Hypothalamus (tissue), 51 donors: ENCODE measurements at regions not wholly inside any gene's neighbourhood (a gene's known extent, or its start where the extent isn't known, plus 50 kb on each side); places are given as distances from the start of the nearest gene placed in this dataset.
"Not testable (repeated sequence)": the region's sequence is repeated elsewhere in the genome, so short reads cannot be mapped to it uniquely, and the experiment has no call there.

Experiments
- DNase-seq, 51 donors: peaks; one replicate each; lab custom pipeline; 2025; lab: John Stamatoyannopoulos, UW

DNA sequence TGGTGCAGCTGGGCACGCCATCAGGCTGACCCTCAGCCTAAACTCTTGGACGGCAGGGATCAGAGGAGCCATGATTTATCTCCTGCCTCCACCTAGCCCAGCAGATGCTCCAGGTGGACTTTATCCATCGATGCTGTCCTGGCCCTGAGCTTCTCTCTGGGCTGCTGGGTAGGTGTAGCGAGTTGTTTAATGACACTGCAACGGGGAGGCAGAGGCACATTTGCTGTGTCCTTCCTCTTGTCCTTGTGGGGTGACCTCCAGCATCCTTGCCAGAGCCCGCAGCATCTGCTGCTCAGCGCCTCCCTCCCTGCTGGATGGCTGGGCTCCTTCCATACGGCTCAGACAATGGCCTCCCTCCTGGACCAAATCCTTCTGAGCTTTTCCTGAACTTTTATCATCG, 103.1 kb upstream of the IRX4 start:
- no peak for DNase-seq

GRCh38 chr5:1983919-1984695, 101.4 kb upstream of the IRX4 start:
- no peak for DNase-seq

DNA sequence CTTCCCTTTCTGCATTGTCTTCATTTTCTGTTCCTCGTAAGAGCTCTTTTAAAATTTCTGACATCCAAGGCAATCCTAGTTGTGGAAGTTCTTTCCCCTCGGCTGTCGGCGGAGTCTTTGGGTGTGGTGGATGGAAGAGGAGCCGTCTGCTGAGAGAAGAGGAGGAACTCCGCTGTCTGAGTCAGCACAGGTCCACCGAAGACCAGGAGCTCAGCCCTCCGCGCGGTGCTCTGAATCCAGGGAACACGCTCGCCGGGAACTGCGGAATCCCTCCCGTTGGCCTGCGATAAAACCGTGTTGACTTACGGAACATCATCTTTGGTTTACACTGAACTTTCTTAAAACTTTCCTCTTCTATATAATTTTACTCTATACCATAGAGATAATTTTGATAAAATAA, 100.7 kb upstream of the IRX4 start:
- no peak for DNase-seq

DNA sequence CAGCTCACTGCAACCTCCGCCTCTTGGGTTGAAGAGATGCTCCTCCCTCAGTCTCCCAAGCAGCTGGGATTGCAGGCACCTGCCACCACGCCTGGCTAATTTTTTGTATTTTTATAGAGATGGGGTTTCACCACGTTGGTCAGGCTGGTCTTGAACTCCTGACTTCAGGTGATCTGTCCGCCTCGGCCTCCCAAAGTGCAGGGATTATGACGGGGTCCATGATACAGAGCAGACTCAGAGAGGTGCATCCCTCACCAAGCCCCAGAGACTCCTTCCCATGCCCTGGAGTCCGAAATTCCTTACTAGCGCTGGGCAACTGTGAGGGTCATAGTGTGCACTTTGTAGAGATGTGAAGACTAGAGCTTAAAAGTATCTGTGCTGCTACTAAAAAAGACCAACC, 99.8 kb upstream of the IRX4 start:
- DNase-seq, result not testable (repeated sequence)

DNA sequence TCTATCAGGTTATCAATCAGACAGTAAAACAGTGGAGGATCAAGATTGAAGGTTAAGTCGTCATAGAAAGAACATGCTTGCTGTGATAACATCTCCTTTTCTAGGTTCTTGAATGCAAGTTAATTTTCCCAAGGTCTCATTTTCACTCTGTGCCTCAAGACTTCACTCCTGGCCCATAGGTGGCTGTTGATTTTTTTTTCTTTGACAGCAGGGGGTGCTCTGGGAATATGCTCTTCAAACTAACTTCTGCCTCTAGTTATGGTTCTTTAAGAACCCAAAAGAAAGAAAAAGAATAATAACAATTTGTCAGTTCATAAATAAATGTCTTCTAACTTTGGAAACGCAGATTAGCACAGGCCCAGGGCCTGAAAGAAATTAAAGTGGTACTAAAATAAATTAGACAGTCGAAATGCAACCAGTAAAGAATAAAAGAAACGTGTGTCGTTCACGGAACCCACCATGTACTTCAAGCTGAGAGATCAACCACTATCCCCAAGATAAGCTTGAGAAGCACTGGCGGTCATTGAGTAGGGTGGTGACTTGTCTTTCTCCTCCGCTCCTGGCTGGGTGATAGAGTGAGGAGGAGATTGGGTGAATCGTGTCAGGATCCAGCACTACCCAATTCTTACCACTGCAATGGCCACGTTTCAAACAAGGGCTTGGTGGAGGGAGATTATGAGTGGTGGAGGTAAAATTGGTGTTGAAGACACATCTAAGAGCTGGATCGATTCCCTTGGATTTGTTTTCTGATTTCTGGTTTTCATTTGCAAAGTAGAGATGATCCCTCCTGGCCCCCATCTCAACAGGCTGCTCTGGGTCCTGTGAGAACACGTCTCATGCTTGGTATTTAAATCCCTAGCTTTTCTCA, 93.4 kb upstream of the IRX4 start:
- no peak for DNase-seq

GRCh38 chr5:1975406-1975715, 92.6 kb upstream of the IRX4 start:
- no peak for DNase-seq

GRCh38 chr5:1974501-1975405, 92.0 kb upstream of the IRX4 start:
- no peak for DNase-seq

DNA sequence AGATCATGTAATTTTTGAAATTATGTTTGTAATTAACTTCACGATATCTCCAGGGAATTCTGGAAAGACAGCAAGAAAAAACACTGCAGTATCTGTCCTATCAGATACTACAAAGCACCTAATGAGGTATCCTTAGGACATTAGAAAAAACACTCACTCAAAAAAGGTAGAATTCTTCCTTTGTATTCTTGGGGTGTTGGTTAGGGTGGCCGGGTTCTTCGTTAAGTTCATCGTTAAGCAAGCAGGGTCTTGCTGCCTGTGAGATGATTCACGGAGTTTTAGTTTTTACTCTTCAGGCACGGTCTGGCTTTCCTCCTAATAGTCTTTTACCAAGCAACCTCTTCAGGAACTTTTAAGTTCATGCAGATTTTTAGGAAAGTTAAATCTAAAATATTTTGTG, 91.4 kb upstream of the IRX4 start:
- no peak for DNase-seq

DNA sequence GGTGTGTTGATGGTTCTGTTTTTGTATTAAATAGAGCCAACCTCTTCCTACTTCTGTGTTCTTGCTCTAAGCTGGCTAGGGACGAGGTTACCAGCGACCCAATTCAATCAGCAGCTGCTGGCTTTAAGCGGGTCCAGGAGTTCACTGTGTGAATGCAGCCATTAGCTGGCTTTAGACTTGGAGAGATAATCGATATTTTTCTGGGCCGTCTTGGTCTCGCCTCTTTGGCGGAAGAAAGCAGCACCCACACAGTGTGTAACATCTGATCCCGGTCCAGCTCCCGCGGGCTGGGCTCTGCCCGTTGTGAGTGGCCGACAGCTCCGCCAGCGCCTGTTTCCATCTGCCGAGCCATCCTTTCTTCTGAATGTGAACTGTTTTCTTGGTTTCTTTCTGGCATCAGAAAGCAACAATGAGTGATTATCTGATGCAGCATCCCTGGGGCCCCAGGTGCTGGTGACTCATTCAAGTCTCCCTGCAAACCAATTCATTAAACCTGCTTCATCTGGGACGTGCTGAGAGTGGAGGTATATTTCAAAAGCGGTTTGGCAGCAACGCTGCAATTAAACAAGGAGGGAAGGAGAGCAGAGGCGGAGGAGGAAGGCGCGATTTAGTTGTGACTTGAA, 90.8 kb upstream of the IRX4 start:
- peak in 2 of 51 donors; percentile 12 to 17 for DNase-seq

GRCh38 chr5:1971944-1972343, 89.2 kb upstream of the IRX4 start:
- no peak for DNase-seq

DNA sequence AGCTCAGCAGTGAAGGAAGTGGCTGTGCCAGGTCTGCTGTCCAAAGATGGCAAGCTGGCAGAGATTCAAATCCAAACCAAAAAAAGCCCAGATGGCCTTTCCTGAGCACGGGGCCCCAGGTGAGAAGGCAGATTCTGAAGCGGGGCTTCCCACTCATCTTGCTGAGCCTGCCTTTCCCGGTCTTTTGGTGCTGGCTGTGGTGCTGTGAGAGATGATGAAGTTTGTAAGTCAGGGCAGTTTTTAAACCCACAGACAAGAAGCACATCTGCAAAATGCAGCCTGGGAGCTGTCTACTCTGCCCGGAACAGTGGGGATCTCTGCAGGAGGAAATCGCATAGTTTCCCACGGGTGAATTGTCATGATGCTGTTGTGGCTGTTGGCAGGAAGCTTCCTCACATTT, 85.0 kb upstream of the IRX4 start:
- no peak for DNase-seq

DNA sequence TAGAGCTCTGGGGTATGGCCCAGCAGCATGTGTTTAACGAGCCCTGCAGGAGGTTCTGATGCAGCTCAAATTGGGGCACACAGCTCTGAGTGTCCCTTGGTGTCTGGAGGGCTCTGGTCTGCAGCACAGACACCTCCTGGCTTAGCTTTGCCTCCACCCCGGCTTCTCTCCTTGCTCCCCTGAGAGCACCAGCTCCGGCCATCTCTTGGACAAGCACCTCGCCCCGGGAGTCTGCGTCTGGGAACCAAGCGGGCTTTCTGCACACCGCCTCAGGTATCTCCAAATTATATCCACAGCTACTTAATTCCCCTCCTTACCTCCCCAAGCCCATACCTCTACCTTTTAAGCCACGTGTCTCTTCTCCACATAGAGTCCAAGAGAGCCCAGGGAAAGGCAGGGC, 83.7 kb upstream of the IRX4 start:
- no peak for DNase-seq

- no peak for DNase-seq
Observed at GRCh38 chr5:1965925-1966324, 83.2 kb upstream of the IRX4 start.

GRCh38 chr5:1963941-1964451, 81.3 kb upstream of the IRX4 start:
- DNase-seq, result no peak

GRCh38 chr5:1963358-1963757, 80.6 kb upstream of the IRX4 start:
- no peak for DNase-seq

DNA sequence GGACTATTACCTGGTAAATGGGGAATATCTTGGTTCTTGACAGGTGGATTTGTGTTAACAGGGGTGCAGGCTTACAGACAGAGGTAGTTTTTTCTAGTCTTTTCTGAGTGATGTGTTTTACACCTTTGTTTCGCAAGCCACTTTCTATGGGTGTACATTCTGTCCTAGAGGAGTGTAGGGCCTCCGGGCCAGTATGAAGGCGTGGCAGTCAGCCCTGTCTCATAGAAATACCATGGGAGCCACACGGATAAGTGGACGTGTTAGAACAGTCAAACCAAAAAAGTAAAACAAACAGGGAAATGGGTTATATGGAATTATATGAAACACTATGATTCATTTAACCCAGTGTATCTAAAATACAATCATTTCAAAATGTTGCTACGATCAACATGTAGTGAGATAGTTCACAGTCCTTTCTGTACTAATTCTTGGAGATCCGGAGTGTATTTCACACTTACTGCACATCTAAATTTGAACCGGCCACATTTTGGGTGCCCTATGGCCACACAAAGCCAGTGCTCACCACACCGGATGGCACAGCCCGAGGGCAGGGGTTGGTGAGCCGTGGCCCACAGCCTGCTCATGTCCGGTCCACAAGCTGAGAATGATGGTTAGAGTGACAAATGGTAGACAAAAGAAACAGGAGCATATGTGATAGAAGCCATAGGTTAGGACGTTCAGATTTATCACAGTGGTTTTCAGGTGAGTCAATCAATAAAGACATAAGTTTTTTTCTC, 80.1 kb upstream of the IRX4 start:
- DNase-seq, result no peak

- no peak for DNase-seq
Observed at GRCh38 chr5:1961952-1962595, 79.3 kb upstream of the IRX4 start.

GRCh38 chr5:1961304-1961946, 78.7 kb upstream of the IRX4 start:
- DNase-seq, result no peak
